ENCODE measurements at regions not wholly inside any gene's neighbourhood (a gene's known extent, or its start where the extent isn't known, plus 50 kb on each side); places are given as distances from the start of the nearest gene placed in this dataset.

- Histone ChIP-seq H2AFZ (no peak overlapping the region), H3K27ac (no peak overlapping the region), H3K4me2 (no peak overlapping the region), H4K20me1 (ENCODE audit: insufficient read depth, poor library complexity, severe bottlenecking) (no peaks in the 10 kb centered on the region), H3K4me3 (no peak overlapping the region), H3K79me2 (no peaks in the 10 kb centered on the region), H3K9me3 (ENCODE audit: low read depth) (no peaks in the 10 kb centered on the region), H3K9me2 (replicated peaks; ENCODE audit: insufficient read depth) (no peaks in the 10 kb centered on the region), H3K36me3 (replicated peaks; ENCODE audit: insufficient read depth, low read depth) (no peaks in the 10 kb centered on the region), H3K27me3 (no peaks in the 10 kb centered on the region), H3K4me1 (ENCODE audit: insufficient read depth) (no peaks in the 10 kb centered on the region)
- WGBS (ENCODE audit: low lambda C conversion rate, missing lambda C conversion rate), result 66% methylated on average over 2 of the region's 2 CpGs
- DNase-seq (ENCODE audit: low spot score), result no peak
- no peak for TF ChIP-seq EZH2phosphoT487 (IDR thresholded peaks at IDR 0.05; ENCODE audit: low read depth, severe bottlenecking, unreplicated experiment)
- TF ChIP-seq CTCF (IDR thresholded peaks at IDR 0.05; ENCODE audit: poor library complexity), result no peak
- no peak for TF ChIP-seq EZH2 (IDR thresholded peaks at IDR 0.05; ENCODE audit: borderline replicate concordance)
Observed at GRCh38 chr13:81609335-81609734, 1268.4 kb upstream of the SPRY2 start.

GRCh38 chr13:81606074-81606473, 1265.1 kb upstream of the SPRY2 start:
- no peaks in the 10 kb centered on the region for H3K9me3 ChIP-seq (ENCODE audit: low read depth)
- no peak overlapping the region for H3K4me2 ChIP-seq

GRCh38 chr13:81602241-81602640, 1261.3 kb upstream of the SPRY2 start:
- no peaks in the 10 kb centered on the region for H4K20me1 ChIP-seq (ENCODE audit: insufficient read depth, poor library complexity, severe bottlenecking)
- TF ChIP-seq EZH2phosphoT487 (IDR thresholded peaks at IDR 0.05; ENCODE audit: low read depth, severe bottlenecking, unreplicated experiment) (no peak), CTCF (IDR thresholded peaks at IDR 0.05; ENCODE audit: poor library complexity) (no peak), EZH2 (IDR thresholded peaks at IDR 0.05; ENCODE audit: borderline replicate concordance) (no peak)
- no peak for DNase-seq (ENCODE audit: low spot score)
- no peaks in the 10 kb centered on the region for H3K79me2 ChIP-seq
- no peaks in the 10 kb centered on the region for H3K27me3 ChIP-seq
- H3K4me1 ChIP-seq (ENCODE audit: insufficient read depth), result no peaks in the 10 kb centered on the region
- H3K36me3 ChIP-seq (replicated peaks; ENCODE audit: insufficient read depth, low read depth), result no peaks in the 10 kb centered on the region
- H2AFZ ChIP-seq, result no peak overlapping the region
- H3K27ac ChIP-seq, result no peak overlapping the region
- no peak overlapping the region for H3K4me3 ChIP-seq
- no peaks in the 10 kb centered on the region for H3K9me2 ChIP-seq (replicated peaks; ENCODE audit: insufficient read depth)
- H3K9me3 ChIP-seq (ENCODE audit: low read depth), result no peaks in the 10 kb centered on the region
- no peak overlapping the region for H3K4me2 ChIP-seq

More at GRCh38 chr13:81606074-81606473, 1265.1 kb upstream of the SPRY2 start:
- Histone ChIP-seq H3K4me1 (ENCODE audit: insufficient read depth) (no peaks in the 10 kb centered on the region), H4K20me1 (ENCODE audit: insufficient read depth, poor library complexity, severe bottlenecking) (no peaks in the 10 kb centered on the region), H3K9me2 (replicated peaks; ENCODE audit: insufficient read depth) (no peaks in the 10 kb centered on the region), H2AFZ (no peak overlapping the region), H3K36me3 (replicated peaks; ENCODE audit: insufficient read depth, low read depth) (no peaks in the 10 kb centered on the region), H3K27ac (no peak overlapping the region), H3K27me3 (no peaks in the 10 kb centered on the region), H3K4me3 (no peak overlapping the region), H3K79me2 (no peaks in the 10 kb centered on the region)
- 92% methylated on average over 12 of the region's 12 CpGs for WGBS (ENCODE audit: low lambda C conversion rate, missing lambda C conversion rate)
- DNase-seq (ENCODE audit: low spot score), result no peak
- TF ChIP-seq CTCF (IDR thresholded peaks at IDR 0.05; ENCODE audit: poor library complexity) (no peak), EZH2phosphoT487 (IDR thresholded peaks at IDR 0.05; ENCODE audit: low read depth, severe bottlenecking, unreplicated experiment) (no peak), EZH2 (IDR thresholded peaks at IDR 0.05; ENCODE audit: borderline replicate concordance) (no peak)

- DNase-seq (ENCODE audit: low spot score), result no peak
- no peaks in the 10 kb centered on the region for H3K9me2 ChIP-seq (replicated peaks; ENCODE audit: insufficient read depth)
- H3K36me3 ChIP-seq (replicated peaks; ENCODE audit: insufficient read depth, low read depth), result no peaks in the 10 kb centered on the region
- H3K27me3 ChIP-seq, result no peaks in the 10 kb centered on the region
- H3K79me2 ChIP-seq, result no peaks in the 10 kb centered on the region
- no peak overlapping the region for H2AFZ ChIP-seq
- no peak overlapping the region for H3K4me2 ChIP-seq
- H3K9me3 ChIP-seq (ENCODE audit: low read depth), result no peaks in the 10 kb centered on the region
- no peak overlapping the region for H3K27ac ChIP-seq
- no peaks in the 10 kb centered on the region for H4K20me1 ChIP-seq (ENCODE audit: insufficient read depth, poor library complexity, severe bottlenecking)
- no peak overlapping the region for H3K4me3 ChIP-seq
- H3K4me1 ChIP-seq (ENCODE audit: insufficient read depth), result peaks cover 7% of the 10 kb centered on the region
- no peak for TF ChIP-seq EZH2 (IDR thresholded peaks at IDR 0.05; ENCODE audit: borderline replicate concordance)
- TF ChIP-seq CTCF (IDR thresholded peaks at IDR 0.05; ENCODE audit: poor library complexity), result no peak
- TF ChIP-seq EZH2phosphoT487 (IDR thresholded peaks at IDR 0.05; ENCODE audit: low read depth, severe bottlenecking, unreplicated experiment), result no peak
- 50% methylated on average over 1 of the region's 1 CpG for WGBS (ENCODE audit: low lambda C conversion rate, missing lambda C conversion rate)
Observed at GRCh38 chr13:81597101-81597500, 1256.2 kb upstream of the SPRY2 start.

Data from hepatocyte (in vitro differentiated cells).